MCF 10A (cell line): ENCODE measurements at regions not wholly inside any gene's neighbourhood (a gene's known extent, or its start where the extent isn't known, plus 50 kb on each side); places are given as distances from the start of the nearest gene placed in this dataset.

Experiments
- BruUV-seq: library from RNA; stranded (reverse); fragments of 400-500 nt; replicated peaks from 2 replicates; lab custom pipeline; 2021; lab: Mats Ljungman, UMichigan
- CTCF ChIA-PET: fragments of 300-600 bp; sonication (Branson Sonifier 250); formaldehyde crosslinking; extraction: SDS; loops from one replicate; lab custom pipeline; 2021; ENCODE audit warnings: antibody characterized with exemption, inconsistent platforms; lab: Yijun Ruan, JAX
- POLR2A ChIA-PET: fragments of 300-600, 350-650 bp; sonication (Branson Sonifier 250); formaldehyde crosslinking; extraction: SDS; loops from one replicate; lab custom pipeline; 2020; ENCODE audit warnings: antibody characterized with exemption, inconsistent platforms; lab: Yijun Ruan, JAX
- DNase-seq: peaks from one replicate; pipeline ENCODE4 v3.0.0-alpha.2; 2018; ENCODE audit not compliant: unreplicated experiment
- H3K27ac Mint-ChIP-seq: one replicate; pipeline ENCODE4 v1.8.0; 2022; ENCODE audit warnings: mild to moderate bottlenecking, low read depth, mixed read lengths; ENCODE audit not compliant: unreplicated experiment
- H3K27me3 Mint-ChIP-seq: one replicate; pipeline ENCODE4 v1.8.0; 2022; ENCODE audit warnings: mixed read lengths; ENCODE audit not compliant: insufficient read depth, unreplicated experiment
- H3K36me3 Mint-ChIP-seq: one replicate; pipeline ENCODE4 v1.8.0; 2022; ENCODE audit warnings: mild to moderate bottlenecking, moderate library complexity, mixed read lengths; ENCODE audit not compliant: insufficient read depth, unreplicated experiment
- H3K4me1 Mint-ChIP-seq: one replicate; pipeline ENCODE4 v1.8.0; 2022; ENCODE audit warnings: mixed read lengths; ENCODE audit not compliant: insufficient read depth, unreplicated experiment
- H3K4me3 Mint-ChIP-seq: one replicate; pipeline ENCODE4 v1.8.0; 2022; ENCODE audit warnings: mild to moderate bottlenecking, moderate library complexity, mixed read lengths; ENCODE audit not compliant: unreplicated experiment
- H3K9me3 Mint-ChIP-seq: one replicate; pipeline ENCODE4 v1.8.0; 2022; ENCODE audit warnings: mixed read lengths; ENCODE audit not compliant: unreplicated experiment
- CTCF ChIP-seq: fragments of 200-600 bp; IDR thresholded peaks from one replicate; pipeline ENCODE4 v1.8.0; 2022; ENCODE audit warnings: antibody characterized with exemption, mild to moderate bottlenecking; ENCODE audit not compliant: unreplicated experiment
- intact Hi-C: fragments of 100-400 bp; cut with micrococcal nuclease; formaldehyde crosslinking; loops from 2 replicates; pipeline ENCODE4 v1.14.1; 2022

- DNase-seq = no peak
- peak overlapping the region; percentile 88 for H3K27ac Mint-ChIP-seq
- BruUV-seq = no TSS peak
- peaks cover 14% of the 10 kb centered on the region for H3K9me3 Mint-ChIP-seq
- TF ChIP-seq CTCF = no peak
- H3K27me3 Mint-ChIP-seq = no peaks in the 10 kb centered on the region
- CTCF ChIA-PET = no interaction called here
- H3K4me1 Mint-ChIP-seq = peaks cover 6% of the 10 kb centered on the region
- intact Hi-C loops = no loop called here
- POLR2A ChIA-PET = no interaction called here
- no peak overlapping the region for H3K4me3 Mint-ChIP-seq
- peaks cover 8% of the 10 kb centered on the region for H3K36me3 Mint-ChIP-seq
Observed at GRCh38 chr2:189338115-189338514, 103.2 kb upstream of the WDR75 start.

- peaks cover 14% of the 10 kb centered on the region for H3K9me3 Mint-ChIP-seq
- peaks cover 6% of the 10 kb centered on the region for H3K4me1 Mint-ChIP-seq
- intact Hi-C loops = loop anchor here (10.0 kb wide), 2 partner anchors 356 to 816 kb away; no protein-coding TSS in a partner anchor
- ChIA-PET CTCF (interaction anchor here (0.6 kb wide), 2 partner anchors 29 to 247 kb away, joined by 3 to 4 read pairs; no protein-coding TSS in a partner anchor), POLR2A (no interaction called here)
- no peak overlapping the region for H3K27ac Mint-ChIP-seq
- DNase-seq = no peak
- BruUV-seq = no TSS peak
- no peak for TF ChIP-seq CTCF
- H3K36me3 Mint-ChIP-seq = peaks cover 2% of the 10 kb centered on the region
- H3K27me3 Mint-ChIP-seq = no peaks in the 10 kb centered on the region
- no peak overlapping the region for H3K4me3 Mint-ChIP-seq
Observed at GRCh38 chr2:189341077-189341476, 100.2 kb upstream of the WDR75 start.

- DNase-seq = no peak
- intact Hi-C loops = loop anchor here (10.0 kb wide), 2 partner anchors 359 to 819 kb away; no protein-coding TSS in a partner anchor
- H3K27ac Mint-ChIP-seq = no peak overlapping the region
- no peaks in the 10 kb centered on the region for H3K27me3 Mint-ChIP-seq
- CTCF ChIA-PET = interaction anchor here (0.6 to 1.6 kb wide), 5 partner anchors 14 to 341 kb away, joined by 3 to 7 read pairs (median 4); no protein-coding TSS in a partner anchor
- H3K4me3 Mint-ChIP-seq = no peak overlapping the region
- no peak for TF ChIP-seq CTCF
- H3K36me3 Mint-ChIP-seq = no peaks in the 10 kb centered on the region
- H3K9me3 Mint-ChIP-seq = peaks cover 2% of the 10 kb centered on the region
- BruUV-seq = no TSS peak
- POLR2A ChIA-PET = interaction anchor here (0.7 kb wide), 1 partner anchor 231 kb away, joined by 6 read pairs; no protein-coding TSS in a partner anchor
- H3K4me1 Mint-ChIP-seq = peaks cover 17% of the 10 kb centered on the region
Observed at GRCh38 chr2:189344043-189344442, 97.2 kb upstream of the WDR75 start.

GRCh38 chr2:189347540-189347939 lies 93.7 kb upstream of the WDR75 start:
- no TSS peak for BruUV-seq
- H3K9me3 Mint-ChIP-seq = no peaks in the 10 kb centered on the region
- H3K4me3 Mint-ChIP-seq = no peak overlapping the region
- CTCF ChIA-PET = interaction anchor here (0.6 to 1.4 kb wide), 5 partner anchors 10 to 254 kb away, joined by 3 to 6 read pairs (median 4); no protein-coding TSS in a partner anchor
- POLR2A ChIA-PET = interaction anchor here (0.9 to 1.1 kb wide), 2 partner anchors 61 to 66 kb away, joined by 3 to 5 read pairs; no protein-coding TSS in a partner anchor
- intact Hi-C loops = loop anchor here (1.0 to 10.0 kb wide), 5 partner anchors 60 to 823 kb away; no protein-coding TSS in a partner anchor
- no peaks in the 10 kb centered on the region for H3K27me3 Mint-ChIP-seq
- peak overlapping the region; percentile 55 for H3K27ac Mint-ChIP-seq
- peaks cover 17% of the 10 kb centered on the region for H3K4me1 Mint-ChIP-seq
- TF ChIP-seq CTCF = no peak
- DNase-seq = peak; percentile 85
- H3K36me3 Mint-ChIP-seq = no peaks in the 10 kb centered on the region
